H9 (cell line): ENCODE measurements at regions not wholly inside any gene's neighbourhood (a gene's known extent, or its start where the extent isn't known, plus 50 kb on each side); places are given as distances from the start of the nearest gene placed in this dataset.

Source experiments
- DNase-seq: peaks from one replicate; pipeline ENCODE4 v3.0.0-alpha.2; 2017
- H2AFZ ChIP-seq: one replicate; pipeline ENCODE4 v1.6.1; 2013; ENCODE audit warnings: mild to moderate bottlenecking, low read length, control low read depth, moderate library complexity
- H2AK5ac ChIP-seq: 2 replicates; pipeline ENCODE4 v1.6.1; 2013; ENCODE audit warnings: low read length, control low read depth, mixed read lengths; ENCODE audit not compliant: insufficient read length
- H2BK120ac ChIP-seq: one replicate; pipeline ENCODE4 v1.6.1; 2013; ENCODE audit warnings: low read depth, mild to moderate bottlenecking, low read length, control low read depth, inconsistent platforms; ENCODE audit not compliant: poor library complexity, severe bottlenecking
- H2BK12ac ChIP-seq: 2 replicates; pipeline ENCODE4 v1.6.1; 2013; ENCODE audit warnings: low read length, control low read depth, mixed read lengths, low read depth; ENCODE audit not compliant: insufficient read length
- H2BK15ac ChIP-seq: 2 replicates; pipeline ENCODE4 v1.6.1; 2013; ENCODE audit warnings: low read depth, low read length, control low read depth
- H2BK20ac ChIP-seq: one replicate; pipeline ENCODE4 v1.6.1; 2013; ENCODE audit warnings: low read depth, mild to moderate bottlenecking, low read length, control low read depth, inconsistent platforms; ENCODE audit not compliant: poor library complexity, severe bottlenecking
- H2BK5ac ChIP-seq: 2 replicates; pipeline ENCODE4 v1.6.1; 2013; ENCODE audit warnings: low read length, control low read depth, mixed read lengths; ENCODE audit not compliant: insufficient read length
- H3K14ac ChIP-seq: 2 replicates; pipeline ENCODE4 v1.6.1; 2013; ENCODE audit warnings: low read length, control low read depth; ENCODE audit not compliant: insufficient read depth
- H3K18ac ChIP-seq: 2 replicates; pipeline ENCODE4 v1.6.1; 2013; ENCODE audit warnings: low read depth, mild to moderate bottlenecking, mixed read lengths, low read length, control low read depth; ENCODE audit not compliant: insufficient read length
- H3K23ac ChIP-seq: 2 replicates; pipeline ENCODE4 v1.6.1; 2013; ENCODE audit warnings: low read length, control low read depth, mixed read lengths, low read depth; ENCODE audit not compliant: insufficient read length
- H3K23me2 ChIP-seq: 2 replicates; pipeline ENCODE4 v1.6.1; 2013; ENCODE audit warnings: low read depth, mild to moderate bottlenecking, mixed read lengths, low read length, control low read depth; ENCODE audit not compliant: insufficient read length, poor library complexity, severe bottlenecking
- H3K27ac ChIP-seq: 2 replicates; pipeline ENCODE4 v1.5.1; 2013; ENCODE audit warnings: low read length, control low read depth, mixed read lengths, low read depth; ENCODE audit not compliant: insufficient read length
- H3K27me3 ChIP-seq: 2 replicates; pipeline ENCODE4 v1.6.1; 2013; ENCODE audit warnings: low read length, control low read depth, inconsistent platforms; ENCODE audit not compliant: insufficient read depth
- H3K4ac ChIP-seq: 2 replicates; pipeline ENCODE4 v1.6.1; 2013; ENCODE audit warnings: low read depth, mild to moderate bottlenecking, control low read depth, inconsistent platforms, low read length, moderate library complexity
- H3K4me1 ChIP-seq: 2 replicates; pipeline ENCODE4 v1.6.1; 2013; ENCODE audit warnings: low read length, control low read depth, inconsistent platforms; ENCODE audit not compliant: insufficient read depth
- H3K4me2 ChIP-seq: 2 replicates; pipeline ENCODE4 v1.6.1; 2013; ENCODE audit warnings: low read length, control low read depth, mixed read lengths; ENCODE audit not compliant: insufficient read length, insufficient read depth
- H3K56ac ChIP-seq: 2 replicates; pipeline ENCODE4 v1.6.1; 2013; ENCODE audit warnings: low read depth, mild to moderate bottlenecking, mixed read lengths, low read length, control low read depth; ENCODE audit not compliant: insufficient read length
- H3K79me1 ChIP-seq: 2 replicates; pipeline ENCODE4 v1.6.1; 2013; ENCODE audit warnings: low read depth, mild to moderate bottlenecking, moderate library complexity, low read length, control low read depth, inconsistent platforms; ENCODE audit not compliant: insufficient read depth, poor library complexity, severe bottlenecking
- H3K79me2 ChIP-seq: 2 replicates; pipeline ENCODE4 v1.6.1; 2013; ENCODE audit warnings: low read length, control low read depth, inconsistent platforms; ENCODE audit not compliant: insufficient read depth
- H3K9ac ChIP-seq: 2 replicates; pipeline ENCODE4 v1.6.1; 2013; ENCODE audit warnings: low read length, control low read depth, mixed read lengths; ENCODE audit not compliant: insufficient read length; ENCODE audit errors: extremely low read depth
- H3K9me3 ChIP-seq: one replicate; pipeline ENCODE4 v1.6.1; 2013; ENCODE audit warnings: low read depth, low read length, inconsistent platforms; ENCODE audit not compliant: control insufficient read depth
- H3T11ph ChIP-seq: one replicate; pipeline ENCODE4 v1.6.1; 2013; ENCODE audit warnings: mild to moderate bottlenecking, low read length, control low read depth, inconsistent platforms
- H4K20me1 ChIP-seq: one replicate; pipeline ENCODE4 v1.6.1; 2013; ENCODE audit not compliant: control insufficient read depth, insufficient read length, insufficient read depth
- H4K5ac ChIP-seq: 2 replicates; pipeline ENCODE4 v1.6.1; 2013; ENCODE audit warnings: low read depth, mild to moderate bottlenecking, mixed read lengths, low read length, control low read depth; ENCODE audit not compliant: insufficient read length
- H4K8ac ChIP-seq: replicated peaks from 2 replicates; pipeline ENCODE4 v1.6.1; 2013; ENCODE audit warnings: low read length, control low read depth, mixed read lengths, low read depth; ENCODE audit not compliant: insufficient read length
- H4K91ac ChIP-seq: 2 replicates; pipeline ENCODE4 v1.6.1; 2013; ENCODE audit warnings: low read depth, mild to moderate bottlenecking, moderate library complexity, mixed read lengths, low read length, control low read depth; ENCODE audit not compliant: insufficient read length
- H3K27ac Mint-ChIP-seq, 3 experiments: 2 replicates in 2 of 3; 3 replicates in 1 of 3; pipeline ENCODE4 v1.8.0; 2020 to 2021; ENCODE audit warnings: mixed read lengths in 3 of 3, mild to moderate bottlenecking in 1 of 3, moderate library complexity in 1 of 3
- H3K27me3 Mint-ChIP-seq: 2 replicates; pipeline ENCODE4 v1.8.0; 2021; ENCODE audit warnings: low read depth, mild to moderate bottlenecking, moderate library complexity, mixed read lengths
- H3K36me3 Mint-ChIP-seq, 3 experiments: 2 replicates in 2 of 3; 3 replicates in 1 of 3; pipeline ENCODE4 v1.8.0; 2020 to 2021; ENCODE audit warnings: low read depth in 3 of 3, mixed read lengths in 3 of 3; ENCODE audit not compliant: insufficient read depth in 1 of 3
- H3K4me1 Mint-ChIP-seq, 2 experiments: 2 replicates each; pipeline ENCODE4 v1.8.0; 2020; ENCODE audit warnings: mixed read lengths in 2 of 2
- H3K4me3 Mint-ChIP-seq, 2 experiments: 2 replicates in 1 of 2; 3 replicates in 1 of 2; pipeline ENCODE4 v1.8.0; 2020 to 2021; ENCODE audit warnings: mild to moderate bottlenecking in 2 of 2, mixed read lengths in 2 of 2, moderate library complexity in 1 of 2
- H3K9me3 Mint-ChIP-seq, 2 experiments: 2 replicates in 1 of 2; 3 replicates in 1 of 2; pipeline ENCODE4 v1.8.0; 2020; ENCODE audit warnings: mild to moderate bottlenecking in 2 of 2, mixed read lengths in 2 of 2, moderate library complexity in 1 of 2
- WGBS: extraction: QIAGEN DNeasy Blood & Tissue Kit; methylation state at CpG from one replicate; pipeline ENCODE4 v1.1.7; 2013; ENCODE audit warnings: missing lambda C conversion rate, low lambda C conversion rate, mixed read lengths; ENCODE audit not compliant: insufficient read length; ENCODE audit errors: extremely low coverage; 5-methylcytosine and 5-hydroxymethylcytosine counted together
- TF ChIP-seq, protein P1 (sequence below): fragments of 200-600 bp; sonication (generic); conservative IDR thresholded peaks from 3 replicates; pipeline ENCODE4 v1.8.0; 2021; ENCODE audit warnings: antibody characterized with exemption, mild to moderate bottlenecking

DNA sequence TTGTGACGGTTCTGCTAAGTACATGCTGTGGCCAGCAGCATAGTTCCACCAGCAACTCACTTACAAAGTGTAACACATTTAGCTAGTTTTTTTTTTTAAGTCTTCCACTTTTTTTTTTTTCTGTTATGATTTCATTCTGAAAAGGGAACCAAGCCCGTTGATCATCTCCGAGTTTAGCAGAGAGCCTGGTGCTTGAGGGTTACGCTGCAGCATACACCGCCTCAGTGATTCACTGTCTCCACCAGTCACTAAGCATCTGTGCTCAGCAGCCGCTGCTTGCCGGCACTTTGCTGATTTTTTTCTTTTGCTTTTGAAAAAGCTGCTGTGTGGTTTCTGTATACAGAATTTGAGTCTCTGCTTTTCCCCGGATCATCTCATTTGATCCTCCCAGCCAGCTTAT, 194.5 kb upstream of the CDH13 start:
- Mint-ChIP-seq H3K36me3 (no peaks in the 10 kb centered on the region), H3K9me3 (no peaks in the 10 kb centered on the region), H3K27me3 (peaks cover 3% of the 10 kb centered on the region; the same call in 1 of the 2 replicates), H3K27ac (no peak overlapping the region), H3K4me1 (no peaks in the 10 kb centered on the region), H3K4me3 (no peak overlapping the region)
- Histone ChIP-seq H3K9me3 (no peaks in the 10 kb centered on the region), H3K4ac (no peak overlapping the region), H3K9ac (no peak overlapping the region), H2BK20ac (no peak overlapping the region), H3K18ac (no peak overlapping the region), H3K79me1 (no peaks in the 10 kb centered on the region), H2AFZ (no peak overlapping the region), H3K4me1 (no peaks in the 10 kb centered on the region), H3K23me2 (no peaks in the 10 kb centered on the region), H3T11ph (no peak overlapping the region), H2BK120ac (no peak overlapping the region), H3K56ac (no peak overlapping the region), H4K5ac (peak overlapping the region; percentile 68), H4K8ac (no peak overlapping the region), H2BK15ac (no peak overlapping the region), H3K27ac (no peak overlapping the region), H3K23ac (no peak overlapping the region), H3K4me2 (no peak overlapping the region), H2BK12ac (no peak overlapping the region), H3K79me2 (no peaks in the 10 kb centered on the region), H4K91ac (no peak overlapping the region), H4K20me1 (no peaks in the 10 kb centered on the region), H3K27me3 (no peaks in the 10 kb centered on the region), H2BK5ac (no peak overlapping the region), H3K14ac (no peak overlapping the region), H2AK5ac (no peak overlapping the region)
- no peak for DNase-seq
- no CpG with 5 or more reads among the region's 8 CpGs for WGBS
- TF ChIP-seq, protein P1, sequence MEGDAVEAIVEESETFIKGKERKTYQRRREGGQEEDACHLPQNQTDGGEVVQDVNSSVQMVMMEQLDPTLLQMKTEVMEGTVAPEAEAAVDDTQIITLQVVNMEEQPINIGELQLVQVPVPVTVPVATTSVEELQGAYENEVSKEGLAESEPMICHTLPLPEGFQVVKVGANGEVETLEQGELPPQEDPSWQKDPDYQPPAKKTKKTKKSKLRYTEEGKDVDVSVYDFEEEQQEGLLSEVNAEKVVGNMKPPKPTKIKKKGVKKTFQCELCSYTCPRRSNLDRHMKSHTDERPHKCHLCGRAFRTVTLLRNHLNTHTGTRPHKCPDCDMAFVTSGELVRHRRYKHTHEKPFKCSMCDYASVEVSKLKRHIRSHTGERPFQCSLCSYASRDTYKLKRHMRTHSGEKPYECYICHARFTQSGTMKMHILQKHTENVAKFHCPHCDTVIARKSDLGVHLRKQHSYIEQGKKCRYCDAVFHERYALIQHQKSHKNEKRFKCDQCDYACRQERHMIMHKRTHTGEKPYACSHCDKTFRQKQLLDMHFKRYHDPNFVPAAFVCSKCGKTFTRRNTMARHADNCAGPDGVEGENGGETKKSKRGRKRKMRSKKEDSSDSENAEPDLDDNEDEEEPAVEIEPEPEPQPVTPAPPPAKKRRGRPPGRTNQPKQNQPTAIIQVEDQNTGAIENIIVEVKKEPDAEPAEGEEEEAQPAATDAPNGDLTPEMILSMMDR: no peak
